CD4-positive, CD25-positive, alpha-beta regulatory T cell (primary cell): ENCODE measurements at regions not wholly inside any gene's neighbourhood (a gene's known extent, or its start where the extent isn't known, plus 50 kb on each side); places are given as distances from the start of the nearest gene placed in this dataset.
A peak's percentile ranks its signal among the peaks of the same experiment; 100 is the strongest.

ENCODE experiments used
- ATAC-seq, 2 donors: fragments of 150-1000 bp; cut with Tn5 transposase; one replicate each; pipeline ENCODE4 v1.10.0; 2021; ENCODE audit warnings: low read depth in 2 of 2, moderate number of reproducible peaks in 2 of 2, moderate library complexity in 1 of 2
- DNase-seq, 3 donors: peaks; one replicate each; pipeline versions ENCODE4 v3.0.0 to v3.0.0-alpha.2; 2012 to 2022; ENCODE audit warnings: mixed read lengths in 1 of 3
- H3K27ac ChIP-seq: one replicate; pipeline ENCODE4 v1.7.0; 2013; ENCODE audit warnings: mild to moderate bottlenecking, low read length; ENCODE audit not compliant: insufficient read depth, poor library complexity, severe bottlenecking
- H3K27me3 ChIP-seq: one replicate; pipeline ENCODE4 v1.7.0; 2013; ENCODE audit warnings: low read length; ENCODE audit not compliant: control insufficient read depth, insufficient read depth
- H3K36me3 ChIP-seq: one replicate; pipeline ENCODE4 v1.7.0; 2013; ENCODE audit warnings: mild to moderate bottlenecking, low read length, moderate library complexity; ENCODE audit not compliant: control insufficient read depth, insufficient read depth
- H3K4me1 ChIP-seq: 2 replicates; pipeline ENCODE4 v1.7.0; 2013; ENCODE audit warnings: mild to moderate bottlenecking, low read length; ENCODE audit not compliant: insufficient read depth, control insufficient read depth, poor library complexity, severe bottlenecking
- H3K4me3 ChIP-seq: one replicate; pipeline ENCODE4 v1.7.0; 2013; ENCODE audit warnings: low read depth, mild to moderate bottlenecking, low read length, moderate library complexity
- H3K9me3 ChIP-seq, 2 experiments: 1 replicate in 1 of 2; 2 replicates in 1 of 2; pipeline ENCODE4 v1.7.0; 2013; ENCODE audit warnings: low read length in 2 of 2, mild to moderate bottlenecking in 1 of 2, moderate library complexity in 1 of 2; ENCODE audit not compliant: control insufficient read depth in 2 of 2
- H3K27ac Mint-ChIP-seq, 3 donors: one replicate each; pipeline ENCODE4 v1.8.0; 2020 to 2022; ENCODE audit warnings: mild to moderate bottlenecking in 3 of 3, mixed read lengths in 3 of 3, moderate library complexity in 2 of 3
- H3K27me3 Mint-ChIP-seq: one replicate; pipeline ENCODE4 v1.8.0; 2022; ENCODE audit warnings: mild to moderate bottlenecking, mixed read lengths
- H3K36me3 Mint-ChIP-seq: one replicate; pipeline ENCODE4 v1.8.0; 2020; ENCODE audit warnings: mixed read lengths
- H3K4me1 Mint-ChIP-seq, 4 donors: one replicate each; pipeline ENCODE4 v1.8.0; 2020 to 2022; ENCODE audit warnings: mixed read lengths in 4 of 4, mild to moderate bottlenecking in 1 of 4
- H3K4me3 Mint-ChIP-seq, 4 donors: one replicate each; pipeline ENCODE4 v1.8.0; 2020 to 2022; ENCODE audit warnings: mild to moderate bottlenecking in 4 of 4, mixed read lengths in 4 of 4, moderate library complexity in 3 of 4
- H3K9me3 Mint-ChIP-seq, 7 donors: one replicate each; pipeline ENCODE4 v1.8.0; 2020 to 2022; ENCODE audit warnings: mixed read lengths in 7 of 7, mild to moderate bottlenecking in 3 of 7, moderate library complexity in 2 of 7

DNA sequence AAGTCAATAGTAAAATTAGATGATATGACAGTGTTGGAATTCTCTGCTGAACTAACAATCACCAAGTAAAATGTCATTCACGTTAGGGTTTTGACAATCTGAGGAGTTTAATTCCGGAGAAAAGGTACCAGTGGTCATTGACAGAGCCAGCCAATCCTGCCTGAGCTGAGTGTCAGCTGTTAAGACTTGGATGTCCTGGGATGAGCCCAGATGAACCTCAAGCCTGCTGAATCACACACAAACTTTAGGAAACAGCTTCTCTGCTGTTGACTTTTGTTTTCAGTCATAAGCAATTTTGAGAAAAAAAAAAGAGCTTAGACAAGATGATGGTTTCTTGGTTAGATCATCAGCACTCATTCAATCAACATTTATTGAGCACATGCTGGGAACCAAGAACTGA, 600.0 kb upstream of the SLC39A10 start:
- H3K27ac Mint-ChIP-seq, result no peak overlapping the region
- H3K4me3 Mint-ChIP-seq, result no peak overlapping the region
- H3K36me3 ChIP-seq, result no peaks in the 10 kb centered on the region
- DNase-seq (no peak), ATAC-seq (no peak)
- no peak overlapping the region for H3K27ac ChIP-seq
- H3K4me1 ChIP-seq, result no peaks in the 10 kb centered on the region
- no peaks in the 10 kb centered on the region for H3K9me3 ChIP-seq
- peaks cover 4% of the 10 kb centered on the region for H3K27me3 Mint-ChIP-seq
- H3K4me3 ChIP-seq, result no peak overlapping the region
- H3K4me1 Mint-ChIP-seq, result no peaks in the 10 kb centered on the region
- peaks cover 0 to 1% (median 0%) of the 10 kb centered on the region in 7 donors for H3K9me3 Mint-ChIP-seq
- no peaks in the 10 kb centered on the region for H3K36me3 Mint-ChIP-seq
- no peaks in the 10 kb centered on the region for H3K27me3 ChIP-seq

DNA sequence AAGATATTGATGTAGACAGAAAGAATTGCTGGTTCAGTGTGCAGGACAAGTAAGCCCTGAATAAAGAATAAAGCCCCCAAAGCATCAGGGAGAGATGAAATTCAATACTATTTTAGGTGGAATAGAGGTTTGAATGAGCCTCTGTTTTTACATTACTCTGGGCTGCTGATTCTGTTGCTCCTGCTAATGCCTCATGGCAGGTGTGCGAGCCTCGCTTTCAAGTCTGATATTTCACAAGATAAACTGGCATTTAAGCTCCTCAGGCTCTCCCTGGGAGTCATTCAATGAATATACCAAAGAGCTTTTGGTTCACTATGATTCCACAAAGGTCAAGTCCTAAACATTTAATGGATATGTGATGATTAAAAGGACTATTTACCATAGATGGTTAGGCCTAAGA, 601.0 kb upstream of the SLC39A10 start:
- Histone ChIP-seq H3K36me3 (no peaks in the 10 kb centered on the region), H3K9me3 (no peaks in the 10 kb centered on the region), H3K27me3 (no peaks in the 10 kb centered on the region), H3K4me1 (no peaks in the 10 kb centered on the region), H3K4me3 (no peak overlapping the region), H3K27ac (no peak overlapping the region)
- Mint-ChIP-seq H3K4me3 (no peak overlapping the region), H3K27ac (no peak overlapping the region), H3K4me1 (no peaks in the 10 kb centered on the region), H3K27me3 (peaks cover 4% of the 10 kb centered on the region), H3K36me3 (no peaks in the 10 kb centered on the region), H3K9me3 (peaks cover 0 to 1% (median 0%) of the 10 kb centered on the region in 7 donors)
- DNase-seq, result no peak
- no peak for ATAC-seq

DNA sequence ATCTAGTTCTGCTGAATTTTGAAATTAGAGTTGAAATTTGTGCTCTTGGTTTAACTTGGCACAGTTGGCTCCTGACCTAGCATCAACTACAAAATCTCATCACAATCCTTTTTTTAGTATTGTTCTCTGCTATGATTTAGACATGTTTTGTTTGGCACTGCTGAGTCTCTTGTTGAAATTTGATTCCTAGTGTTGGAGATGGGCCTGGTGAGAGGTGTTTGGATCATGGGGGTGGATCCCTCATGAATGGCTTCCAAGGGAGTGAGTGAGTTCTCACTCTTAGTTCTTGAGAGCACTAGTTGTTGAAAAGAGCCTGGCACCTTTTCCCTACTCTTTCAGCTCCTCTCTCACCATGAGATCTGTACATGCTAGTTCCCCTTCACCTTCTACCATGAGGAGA, 605.6 kb upstream of the SLC39A10 start:
- Mint-ChIP-seq H3K27me3 (no peaks in the 10 kb centered on the region), H3K4me3 (no peak overlapping the region), H3K9me3 (peaks cover 0 to 4% (median 0%) of the 10 kb centered on the region in 7 donors), H3K27ac (peak overlapping the region in 1 of 3 donors; percentile 3), H3K36me3 (no peaks in the 10 kb centered on the region), H3K4me1 (no peaks in the 10 kb centered on the region)
- ATAC-seq (no peak), DNase-seq (no peak)
- no peak overlapping the region for H3K4me3 ChIP-seq
- no peak overlapping the region for H3K27ac ChIP-seq
- no peaks in the 10 kb centered on the region for H3K9me3 ChIP-seq
- no peaks in the 10 kb centered on the region for H3K4me1 ChIP-seq
- H3K36me3 ChIP-seq, result no peaks in the 10 kb centered on the region
- H3K27me3 ChIP-seq, result no peaks in the 10 kb centered on the region

- no peak for ATAC-seq
- H3K9me3 Mint-ChIP-seq, result peaks cover 0 to 4% (median 0%) of the 10 kb centered on the region in 7 donors
- H3K4me3 ChIP-seq, result no peak overlapping the region
- H3K27ac Mint-ChIP-seq, result no peak overlapping the region
- no peaks in the 10 kb centered on the region for H3K4me1 Mint-ChIP-seq
- no peaks in the 10 kb centered on the region for H3K36me3 ChIP-seq
- no peaks in the 10 kb centered on the region for H3K36me3 Mint-ChIP-seq
- H3K4me1 ChIP-seq, result no peaks in the 10 kb centered on the region
- H3K27me3 Mint-ChIP-seq, result no peaks in the 10 kb centered on the region
- no peak for DNase-seq
- H3K27me3 ChIP-seq, result no peaks in the 10 kb centered on the region
- H3K27ac ChIP-seq, result no peak overlapping the region
- no peaks in the 10 kb centered on the region for H3K9me3 ChIP-seq
- H3K4me3 Mint-ChIP-seq, result no peak overlapping the region
Observed at GRCh38 chr2:195049372-195050031, 607.5 kb upstream of the SLC39A10 start.

DNA sequence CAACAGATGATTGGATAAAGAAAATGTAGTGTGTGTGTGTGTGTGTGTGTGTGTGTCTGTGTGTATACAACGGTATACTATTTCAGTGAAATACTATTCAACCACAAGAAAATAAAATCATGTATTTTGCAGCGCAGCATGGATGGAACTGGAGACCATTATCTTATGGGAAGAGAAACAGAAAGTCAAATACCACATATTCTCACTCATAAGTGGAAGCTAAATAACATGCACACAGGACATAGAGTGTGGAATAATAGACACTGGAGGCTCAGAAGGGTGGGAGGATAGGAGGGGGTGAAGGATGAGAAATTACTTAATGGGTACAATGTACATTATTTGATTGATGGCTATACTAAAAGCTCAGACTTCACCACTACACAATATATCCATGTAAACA, 609.1 kb upstream of the SLC39A10 start:
- no peak overlapping the region for H3K4me3 Mint-ChIP-seq
- no peak overlapping the region for H3K27ac Mint-ChIP-seq
- no peaks in the 10 kb centered on the region for H3K27me3 Mint-ChIP-seq
- DNase-seq, result no peak
- peaks cover 0 to 4% (median 0%) of the 10 kb centered on the region in 7 donors for H3K9me3 Mint-ChIP-seq
- no peaks in the 10 kb centered on the region for H3K36me3 ChIP-seq
- ATAC-seq, result no peak
- no peaks in the 10 kb centered on the region for H3K9me3 ChIP-seq
- no peaks in the 10 kb centered on the region for H3K36me3 Mint-ChIP-seq
- no peaks in the 10 kb centered on the region for H3K4me1 Mint-ChIP-seq
- no peaks in the 10 kb centered on the region for H3K27me3 ChIP-seq
- no peak overlapping the region for H3K4me3 ChIP-seq
- no peaks in the 10 kb centered on the region for H3K4me1 ChIP-seq
- no peak overlapping the region for H3K27ac ChIP-seq

GRCh38 chr2:195044801-195045200, 612.2 kb upstream of the SLC39A10 start:
- peaks cover 0 to 5% (median 0%) of the 10 kb centered on the region in 7 donors for H3K9me3 Mint-ChIP-seq
- ATAC-seq, result no peak
- H3K4me3 Mint-ChIP-seq, result no peak overlapping the region
- peaks cover 4% of the 10 kb centered on the region for H3K27me3 Mint-ChIP-seq
- no peaks in the 10 kb centered on the region for H3K4me1 Mint-ChIP-seq
- Histone ChIP-seq H3K36me3 (no peaks in the 10 kb centered on the region), H3K27me3 (no peaks in the 10 kb centered on the region), H3K4me1 (no peaks in the 10 kb centered on the region), H3K27ac (no peak overlapping the region), H3K9me3 (no peaks in the 10 kb centered on the region), H3K4me3 (no peak overlapping the region)
- no peak overlapping the region for H3K27ac Mint-ChIP-seq
- no peaks in the 10 kb centered on the region for H3K36me3 Mint-ChIP-seq
- no peak for DNase-seq

- Histone ChIP-seq H3K36me3 (no peaks in the 10 kb centered on the region), H3K4me3 (no peak overlapping the region), H3K27me3 (no peaks in the 10 kb centered on the region), H3K4me1 (no peaks in the 10 kb centered on the region), H3K9me3 (no peaks in the 10 kb centered on the region), H3K27ac (no peak overlapping the region)
- DNase-seq (no peak), ATAC-seq (no peak)
- no peak overlapping the region for H3K27ac Mint-ChIP-seq
- H3K27me3 Mint-ChIP-seq, result peaks cover 4% of the 10 kb centered on the region
- no peak overlapping the region for H3K4me3 Mint-ChIP-seq
- peaks cover 0 to 5% (median 0%) of the 10 kb centered on the region in 7 donors for H3K9me3 Mint-ChIP-seq
- H3K36me3 Mint-ChIP-seq, result no peaks in the 10 kb centered on the region
- H3K4me1 Mint-ChIP-seq, result no peaks in the 10 kb centered on the region
Observed at GRCh38 chr2:195038153-195038552, 618.9 kb upstream of the SLC39A10 start.

DNA sequence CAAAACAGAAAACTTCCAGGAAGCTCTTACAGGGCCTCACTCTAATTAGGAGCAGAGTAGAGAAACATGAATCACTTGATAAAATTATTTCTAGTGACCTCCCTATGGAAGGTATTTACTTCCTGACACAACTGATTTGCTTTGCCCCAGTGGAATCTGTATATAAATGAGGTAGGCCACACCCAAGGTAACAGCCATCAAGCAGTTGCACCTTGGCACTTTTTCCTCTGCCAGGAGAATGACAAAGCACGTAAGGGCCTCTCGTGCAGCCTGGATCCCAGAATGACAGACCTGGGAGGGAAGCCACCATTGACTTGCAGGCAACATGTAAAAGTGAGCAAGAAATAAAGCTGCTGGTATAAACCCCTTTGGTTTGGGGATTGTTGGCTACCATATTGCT, 620.0 kb upstream of the SLC39A10 start:
- H3K27ac ChIP-seq, result no peak overlapping the region
- ATAC-seq (no peak), DNase-seq (no peak)
- Mint-ChIP-seq H3K27me3 (peaks cover 4% of the 10 kb centered on the region), H3K9me3 (no peaks in the 10 kb centered on the region), H3K4me3 (no peak overlapping the region), H3K27ac (no peak overlapping the region), H3K4me1 (no peaks in the 10 kb centered on the region), H3K36me3 (no peaks in the 10 kb centered on the region)
- H3K27me3 ChIP-seq, result no peaks in the 10 kb centered on the region
- H3K4me1 ChIP-seq, result no peaks in the 10 kb centered on the region
- H3K9me3 ChIP-seq, result no peaks in the 10 kb centered on the region
- no peaks in the 10 kb centered on the region for H3K36me3 ChIP-seq
- H3K4me3 ChIP-seq, result no peak overlapping the region
